HG03066 (cell line): ENCODE measurements at regions not wholly inside any gene's neighbourhood (a gene's known extent, or its start where the extent isn't known, plus 50 kb on each side); places are given as distances from the start of the nearest gene placed in this dataset.

Source experiments
- ATAC-seq: cut with Tn5 transposase; IDR thresholded peaks from one replicate; pipeline ENCODE4 v1.9.1; 2021; ENCODE audit warnings: low read depth; ENCODE audit not compliant: unreplicated experiment

GRCh38 chr9:113808391-113809358, 67.4 kb upstream of the ZNF618 start:
- ATAC-seq = no peak

GRCh38 chr9:113817171-113817570, 58.9 kb upstream of the ZNF618 start:
- no peak for ATAC-seq

GRCh38 chr9:113818391-113818790, 57.7 kb upstream of the ZNF618 start:
- ATAC-seq = no peak

- no peak for ATAC-seq
These were observed 53.8 kb upstream of the ZNF618 start for GRCh38 chr9:113822315-113822714.

- ATAC-seq = no peak
These were observed 52.7 kb upstream of the ZNF618 start for GRCh38 chr9:113823421-113823820.
